Osteocyte (in vitro differentiated cells): ENCODE measurements at regions not wholly inside any gene's neighbourhood (a gene's known extent, or its start where the extent isn't known, plus 50 kb on each side); places are given as distances from the start of the nearest gene placed in this dataset.

ENCODE experiments used
- DNase-seq: peaks from one replicate; pipeline ENCODE4 v3.0.0; 2021; ENCODE audit warnings: mixed read lengths; ENCODE audit not compliant: unreplicated experiment; ENCODE audit errors: extremely low spot score
- H3K27ac Mint-ChIP-seq: one replicate; pipeline ENCODE4 v1.8.0; 2021; ENCODE audit warnings: mild to moderate bottlenecking, mixed read lengths; ENCODE audit not compliant: unreplicated experiment
- H3K27me3 Mint-ChIP-seq: one replicate; pipeline ENCODE4 v1.8.0; 2021; ENCODE audit warnings: mixed read lengths; ENCODE audit not compliant: unreplicated experiment
- H3K36me3 Mint-ChIP-seq: one replicate; pipeline ENCODE4 v1.8.0; 2021; ENCODE audit warnings: mixed read lengths; ENCODE audit not compliant: unreplicated experiment
- H3K4me1 Mint-ChIP-seq: one replicate; pipeline ENCODE4 v1.8.0; 2021; ENCODE audit warnings: mixed read lengths; ENCODE audit not compliant: unreplicated experiment
- H3K4me3 Mint-ChIP-seq: one replicate; pipeline ENCODE4 v1.8.0; 2021; ENCODE audit warnings: mild to moderate bottlenecking, moderate library complexity, mixed read lengths; ENCODE audit not compliant: unreplicated experiment
- H3K9me3 Mint-ChIP-seq: one replicate; pipeline ENCODE4 v1.8.0; 2021; ENCODE audit warnings: mixed read lengths; ENCODE audit not compliant: unreplicated experiment
- TF ChIP-seq, protein P1 (sequence below): fragments of 200-600 bp; sonication (generic); IDR thresholded peaks from 2 replicates; pipeline ENCODE4 v1.5.0; 2021; ENCODE audit warnings: antibody characterized with exemption, mild to moderate bottlenecking, moderate library complexity

DNA sequence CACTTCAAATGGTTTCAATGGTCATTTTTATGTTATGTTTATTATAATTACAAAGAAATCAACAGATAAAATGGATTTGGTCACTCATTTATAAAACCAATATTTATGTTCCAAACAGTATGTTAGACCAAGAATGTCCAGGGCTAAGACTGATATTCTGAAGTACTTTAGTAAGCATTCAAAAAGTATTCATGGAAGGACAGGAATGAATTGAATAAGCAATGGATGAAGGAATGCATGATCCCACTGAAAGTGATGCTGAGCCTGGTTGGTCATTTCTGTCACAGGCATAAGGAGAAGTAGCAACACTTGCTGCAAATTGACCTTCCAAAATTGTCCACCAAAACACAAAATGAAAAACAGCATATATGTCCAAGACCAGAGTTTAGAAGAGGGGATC lies 189.0 kb upstream of the CELF2 start:
- DNase-seq = no peak
- peak overlapping the region; percentile 98 for H3K27ac Mint-ChIP-seq
- peaks cover 59% of the 10 kb centered on the region for H3K4me1 Mint-ChIP-seq
- H3K36me3 Mint-ChIP-seq = no peaks in the 10 kb centered on the region
- no peaks in the 10 kb centered on the region for H3K9me3 Mint-ChIP-seq
- H3K27me3 Mint-ChIP-seq = no peaks in the 10 kb centered on the region
- no peak overlapping the region for H3K4me3 Mint-ChIP-seq
- TF ChIP-seq, protein P1, sequence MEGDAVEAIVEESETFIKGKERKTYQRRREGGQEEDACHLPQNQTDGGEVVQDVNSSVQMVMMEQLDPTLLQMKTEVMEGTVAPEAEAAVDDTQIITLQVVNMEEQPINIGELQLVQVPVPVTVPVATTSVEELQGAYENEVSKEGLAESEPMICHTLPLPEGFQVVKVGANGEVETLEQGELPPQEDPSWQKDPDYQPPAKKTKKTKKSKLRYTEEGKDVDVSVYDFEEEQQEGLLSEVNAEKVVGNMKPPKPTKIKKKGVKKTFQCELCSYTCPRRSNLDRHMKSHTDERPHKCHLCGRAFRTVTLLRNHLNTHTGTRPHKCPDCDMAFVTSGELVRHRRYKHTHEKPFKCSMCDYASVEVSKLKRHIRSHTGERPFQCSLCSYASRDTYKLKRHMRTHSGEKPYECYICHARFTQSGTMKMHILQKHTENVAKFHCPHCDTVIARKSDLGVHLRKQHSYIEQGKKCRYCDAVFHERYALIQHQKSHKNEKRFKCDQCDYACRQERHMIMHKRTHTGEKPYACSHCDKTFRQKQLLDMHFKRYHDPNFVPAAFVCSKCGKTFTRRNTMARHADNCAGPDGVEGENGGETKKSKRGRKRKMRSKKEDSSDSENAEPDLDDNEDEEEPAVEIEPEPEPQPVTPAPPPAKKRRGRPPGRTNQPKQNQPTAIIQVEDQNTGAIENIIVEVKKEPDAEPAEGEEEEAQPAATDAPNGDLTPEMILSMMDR = no peak

DNA sequence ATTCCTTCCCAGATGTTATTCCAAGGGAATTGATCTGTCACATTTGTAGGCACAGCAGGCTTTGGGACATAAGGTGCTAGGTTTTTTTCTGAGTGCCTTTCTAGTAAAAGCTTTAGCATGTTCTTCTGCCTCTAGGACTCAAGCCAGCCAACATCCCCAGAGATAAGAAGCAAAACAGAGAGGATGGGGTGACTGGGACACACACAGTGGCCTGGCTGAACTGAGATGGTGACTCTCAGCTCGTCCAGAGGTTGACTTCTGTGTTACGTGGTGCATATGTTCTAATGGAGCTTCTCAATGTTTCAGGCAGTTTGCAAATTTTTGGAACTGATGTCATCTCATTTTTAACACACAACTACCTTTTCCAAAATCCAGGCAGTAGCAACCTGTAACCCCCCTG lies 188.1 kb upstream of the CELF2 start:
- DNase-seq = no peak
- peak overlapping the region; percentile 98 for H3K27ac Mint-ChIP-seq
- no peaks in the 10 kb centered on the region for H3K36me3 Mint-ChIP-seq
- H3K9me3 Mint-ChIP-seq = no peaks in the 10 kb centered on the region
- TF ChIP-seq, protein P1 = no peak
- H3K4me1 Mint-ChIP-seq = peaks cover 50% of the 10 kb centered on the region
- H3K4me3 Mint-ChIP-seq = no peak overlapping the region
- H3K27me3 Mint-ChIP-seq = no peaks in the 10 kb centered on the region

DNA sequence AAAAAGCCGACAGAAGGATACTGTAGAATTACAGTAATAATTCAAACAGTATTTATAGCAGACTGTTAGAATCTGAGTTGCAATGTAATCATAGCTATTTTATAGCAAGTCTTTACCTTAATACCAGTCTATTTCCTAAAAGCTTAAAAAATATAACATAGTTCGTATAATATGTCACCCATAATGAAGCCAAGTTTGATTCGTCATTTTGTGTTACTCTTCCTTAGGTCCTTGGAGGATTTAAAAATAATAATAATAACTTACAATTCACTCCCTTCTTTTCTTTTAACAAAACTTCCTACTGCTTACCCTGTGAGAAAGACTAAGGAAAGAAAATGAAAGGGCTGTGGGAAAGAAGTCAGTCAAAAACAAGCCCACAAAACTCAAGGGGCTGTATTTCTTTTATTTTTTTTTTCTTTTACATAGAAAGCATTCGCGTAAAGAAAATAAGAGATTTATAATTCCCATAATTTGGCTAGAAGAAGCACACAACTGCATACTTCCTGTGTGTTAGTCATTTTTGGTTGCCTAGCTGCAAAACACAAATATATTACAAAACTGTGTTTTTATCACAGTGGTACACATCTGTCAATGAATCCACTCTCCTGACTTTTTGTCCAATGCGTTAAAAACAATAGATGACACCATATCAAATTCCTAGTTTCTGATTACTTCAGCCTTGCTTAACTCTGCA lies 187.2 kb upstream of the CELF2 start:
- DNase-seq = no peak
- Mint-ChIP-seq H3K4me1 (peaks cover 42% of the 10 kb centered on the region), H3K36me3 (no peaks in the 10 kb centered on the region), H3K27me3 (no peaks in the 10 kb centered on the region), H3K4me3 (peak overlapping the region; percentile 44), H3K27ac (peak overlapping the region; percentile 98), H3K9me3 (no peaks in the 10 kb centered on the region)
- TF ChIP-seq, protein P1 = no peak

DNA sequence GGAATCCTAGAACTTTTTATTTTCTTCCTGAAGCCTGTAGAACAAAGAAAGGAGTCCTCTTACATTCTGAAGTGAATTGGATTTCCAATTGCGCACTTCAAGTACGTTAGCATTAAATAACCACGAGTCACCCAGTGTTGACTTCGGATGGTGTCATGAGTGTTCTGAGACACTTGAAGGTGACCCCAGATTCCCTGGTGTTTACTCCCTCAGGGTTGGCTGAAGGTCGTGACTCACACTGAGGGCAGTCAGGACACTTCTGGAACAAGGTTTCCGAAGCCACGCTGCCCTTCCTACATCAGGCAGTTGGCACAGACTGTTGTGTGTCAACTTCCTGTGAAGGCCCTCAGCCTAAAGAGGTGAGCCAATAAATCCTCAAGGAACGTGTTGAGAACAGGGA lies 186.6 kb upstream of the CELF2 start:
- TF ChIP-seq, protein P1 = no peak
- Mint-ChIP-seq H3K27ac (peak overlapping the region; percentile 98), H3K4me1 (peaks cover 38% of the 10 kb centered on the region), H3K4me3 (peak overlapping the region; percentile 35), H3K9me3 (no peaks in the 10 kb centered on the region), H3K36me3 (no peaks in the 10 kb centered on the region), H3K27me3 (no peaks in the 10 kb centered on the region)
- no peak for DNase-seq

DNA sequence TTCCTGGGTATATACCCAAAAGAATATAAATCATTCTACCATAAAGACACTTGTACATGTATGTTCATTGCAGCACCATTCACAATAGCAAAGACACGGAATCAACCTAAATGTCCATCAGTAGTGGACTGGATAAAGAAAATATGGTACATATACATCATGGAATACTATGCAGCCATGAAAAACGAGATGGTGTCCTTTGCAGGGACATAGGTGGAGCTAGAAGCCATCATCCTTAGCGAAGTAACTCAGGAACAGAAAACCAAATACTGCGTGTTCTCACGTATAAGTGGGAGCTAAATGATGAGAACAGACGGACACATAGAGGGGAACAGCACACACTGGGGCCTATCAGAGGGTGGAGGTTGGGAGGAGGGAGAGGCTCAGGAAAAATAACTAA lies 183.7 kb upstream of the CELF2 start:
- Mint-ChIP-seq H3K9me3 (peaks cover 9% of the 10 kb centered on the region), H3K27ac (no peak overlapping the region), H3K36me3 (peaks cover 1% of the 10 kb centered on the region), H3K27me3 (no peaks in the 10 kb centered on the region), H3K4me3 (no peak overlapping the region), H3K4me1 (peaks cover 22% of the 10 kb centered on the region)
- DNase-seq = no peak
- TF ChIP-seq, protein P1 = no peak
